ENCODE measurements at regions not wholly inside any gene's neighbourhood (a gene's known extent, or its start where the extent isn't known, plus 50 kb on each side); places are given as distances from the start of the nearest gene placed in this dataset.

- H3K4me3 ChIP-seq (ENCODE audit: low read length): no peak overlapping the region
- H3K4me1 ChIP-seq (ENCODE audit: control insufficient read depth, insufficient read depth, low read length): no peaks in the 10 kb centered on the region
- no peak overlapping the region for H3K27ac ChIP-seq (ENCODE audit: low read depth, low read length)
- no peaks in the 10 kb centered on the region for H3K27me3 ChIP-seq (ENCODE audit: control insufficient read depth, insufficient read depth, low read length)
- H3K9ac ChIP-seq (ENCODE audit: low read length): no peak overlapping the region
- no peaks in the 10 kb centered on the region for H3K36me3 ChIP-seq (ENCODE audit: control insufficient read depth, insufficient read depth, low read length)
Observed at GRCh38 chr1:56050911-56051310, 528.5 kb downstream of the PLPP3 start.

GRCh38 chr1:56045477-56045876 lies 533.9 kb downstream of the PLPP3 start:
- Histone ChIP-seq H3K9ac (ENCODE audit: low read length) (no peak overlapping the region), H3K27me3 (ENCODE audit: control insufficient read depth, insufficient read depth, low read length) (no peaks in the 10 kb centered on the region), H3K36me3 (ENCODE audit: control insufficient read depth, insufficient read depth, low read length) (no peaks in the 10 kb centered on the region), H3K4me1 (ENCODE audit: control insufficient read depth, insufficient read depth, low read length) (no peaks in the 10 kb centered on the region), H3K4me3 (ENCODE audit: low read length) (no peak overlapping the region), H3K27ac (ENCODE audit: low read depth, low read length) (no peak overlapping the region)

- Histone ChIP-seq H3K27ac (ENCODE audit: low read depth, low read length) (no peak overlapping the region), H3K9ac (ENCODE audit: low read length) (no peak overlapping the region)
Observed at GRCh38 chr1:56045062-56045461, 534.3 kb downstream of the PLPP3 start.

GRCh38 chr1:56036479-56036878 lies 542.9 kb downstream of the PLPP3 start:
- no peak overlapping the region for H3K27ac ChIP-seq (ENCODE audit: low read depth, low read length)
- H3K27me3 ChIP-seq (ENCODE audit: control insufficient read depth, insufficient read depth, low read length): no peaks in the 10 kb centered on the region

More at GRCh38 chr1:56045062-56045461, 534.3 kb downstream of the PLPP3 start:
- Histone ChIP-seq H3K4me1 (ENCODE audit: control insufficient read depth, insufficient read depth, low read length) (no peaks in the 10 kb centered on the region), H3K36me3 (ENCODE audit: control insufficient read depth, insufficient read depth, low read length) (no peaks in the 10 kb centered on the region), H3K27me3 (ENCODE audit: control insufficient read depth, insufficient read depth, low read length) (no peaks in the 10 kb centered on the region), H3K4me3 (ENCODE audit: low read length) (no peak overlapping the region)

GRCh38 chr1:56034847-56035481 lies 544.4 kb downstream of the PLPP3 start:
- no peaks in the 10 kb centered on the region for H3K27me3 ChIP-seq (ENCODE audit: control insufficient read depth, insufficient read depth, low read length)
- H3K36me3 ChIP-seq (ENCODE audit: control insufficient read depth, insufficient read depth, low read length): no peaks in the 10 kb centered on the region
- H3K4me1 ChIP-seq (ENCODE audit: control insufficient read depth, insufficient read depth, low read length): no peaks in the 10 kb centered on the region
- H3K4me3 ChIP-seq (ENCODE audit: low read length): no peak overlapping the region
- no peak overlapping the region for H3K9ac ChIP-seq (ENCODE audit: low read length)
- no peak overlapping the region for H3K27ac ChIP-seq (ENCODE audit: low read depth, low read length)

More at GRCh38 chr1:56036479-56036878, 542.9 kb downstream of the PLPP3 start:
- Histone ChIP-seq H3K4me3 (ENCODE audit: low read length) (no peak overlapping the region), H3K4me1 (ENCODE audit: control insufficient read depth, insufficient read depth, low read length) (no peaks in the 10 kb centered on the region), H3K36me3 (ENCODE audit: control insufficient read depth, insufficient read depth, low read length) (no peaks in the 10 kb centered on the region), H3K9ac (ENCODE audit: low read length) (no peak overlapping the region)

GRCh38 chr1:56034222-56034621 lies 545.1 kb downstream of the PLPP3 start:
- no peaks in the 10 kb centered on the region for H3K27me3 ChIP-seq (ENCODE audit: control insufficient read depth, insufficient read depth, low read length)
- H3K9ac ChIP-seq (ENCODE audit: low read length): no peak overlapping the region
- H3K4me3 ChIP-seq (ENCODE audit: low read length): no peak overlapping the region
- no peak overlapping the region for H3K27ac ChIP-seq (ENCODE audit: low read depth, low read length)
- H3K36me3 ChIP-seq (ENCODE audit: control insufficient read depth, insufficient read depth, low read length): no peaks in the 10 kb centered on the region
- H3K4me1 ChIP-seq (ENCODE audit: control insufficient read depth, insufficient read depth, low read length): no peaks in the 10 kb centered on the region

GRCh38 chr1:56033321-56034037 lies 545.9 kb downstream of the PLPP3 start:
- no peaks in the 10 kb centered on the region for H3K4me1 ChIP-seq (ENCODE audit: control insufficient read depth, insufficient read depth, low read length)
- H3K27me3 ChIP-seq (ENCODE audit: control insufficient read depth, insufficient read depth, low read length): no peaks in the 10 kb centered on the region
- no peak overlapping the region for H3K9ac ChIP-seq (ENCODE audit: low read length)
- H3K36me3 ChIP-seq (ENCODE audit: control insufficient read depth, insufficient read depth, low read length): no peaks in the 10 kb centered on the region
- H3K27ac ChIP-seq (ENCODE audit: low read depth, low read length): no peak overlapping the region
- no peak overlapping the region for H3K4me3 ChIP-seq (ENCODE audit: low read length)

GRCh38 chr1:56032096-56032676 lies 547.2 kb downstream of the PLPP3 start:
- Histone ChIP-seq H3K4me3 (ENCODE audit: low read length) (no peak overlapping the region), H3K4me1 (ENCODE audit: control insufficient read depth, insufficient read depth, low read length) (no peaks in the 10 kb centered on the region), H3K27me3 (ENCODE audit: control insufficient read depth, insufficient read depth, low read length) (no peaks in the 10 kb centered on the region), H3K36me3 (ENCODE audit: control insufficient read depth, insufficient read depth, low read length) (no peaks in the 10 kb centered on the region), H3K27ac (ENCODE audit: low read depth, low read length) (no peak overlapping the region), H3K9ac (ENCODE audit: low read length) (no peak overlapping the region)

GRCh38 chr1:56031001-56031400 lies 548.4 kb downstream of the PLPP3 start:
- H3K36me3 ChIP-seq (ENCODE audit: control insufficient read depth, insufficient read depth, low read length): no peaks in the 10 kb centered on the region
- no peaks in the 10 kb centered on the region for H3K4me1 ChIP-seq (ENCODE audit: control insufficient read depth, insufficient read depth, low read length)
- H3K27me3 ChIP-seq (ENCODE audit: control insufficient read depth, insufficient read depth, low read length): no peaks in the 10 kb centered on the region
- no peak overlapping the region for H3K9ac ChIP-seq (ENCODE audit: low read length)
- no peak overlapping the region for H3K4me3 ChIP-seq (ENCODE audit: low read length)
- no peak overlapping the region for H3K27ac ChIP-seq (ENCODE audit: low read depth, low read length)

- Histone ChIP-seq H3K9ac (ENCODE audit: low read length) (no peak overlapping the region), H3K27ac (ENCODE audit: low read depth, low read length) (no peak overlapping the region), H3K27me3 (ENCODE audit: control insufficient read depth, insufficient read depth, low read length) (no peaks in the 10 kb centered on the region), H3K4me3 (ENCODE audit: low read length) (no peak overlapping the region), H3K36me3 (ENCODE audit: control insufficient read depth, insufficient read depth, low read length) (no peaks in the 10 kb centered on the region), H3K4me1 (ENCODE audit: control insufficient read depth, insufficient read depth, low read length) (no peaks in the 10 kb centered on the region)
Observed at GRCh38 chr1:56029319-56030003, 549.9 kb downstream of the PLPP3 start.

GRCh38 chr1:56028911-56029310 lies 550.5 kb downstream of the PLPP3 start:
- Histone ChIP-seq H3K4me3 (ENCODE audit: low read length) (no peak overlapping the region), H3K4me1 (ENCODE audit: control insufficient read depth, insufficient read depth, low read length) (no peaks in the 10 kb centered on the region), H3K27ac (ENCODE audit: low read depth, low read length) (no peak overlapping the region), H3K27me3 (ENCODE audit: control insufficient read depth, insufficient read depth, low read length) (no peaks in the 10 kb centered on the region), H3K36me3 (ENCODE audit: control insufficient read depth, insufficient read depth, low read length) (no peaks in the 10 kb centered on the region), H3K9ac (ENCODE audit: low read length) (no peak overlapping the region)

- H3K4me3 ChIP-seq (ENCODE audit: low read length): no peak overlapping the region
- H3K27ac ChIP-seq (ENCODE audit: low read depth, low read length): no peak overlapping the region
- no peaks in the 10 kb centered on the region for H3K4me1 ChIP-seq (ENCODE audit: control insufficient read depth, insufficient read depth, low read length)
- no peak overlapping the region for H3K9ac ChIP-seq (ENCODE audit: low read length)
- H3K36me3 ChIP-seq (ENCODE audit: control insufficient read depth, insufficient read depth, low read length): no peaks in the 10 kb centered on the region
- H3K27me3 ChIP-seq (ENCODE audit: control insufficient read depth, insufficient read depth, low read length): no peaks in the 10 kb centered on the region
Observed at GRCh38 chr1:56028244-56028643, 551.1 kb downstream of the PLPP3 start.

Data from rectal smooth muscle tissue (tissue), 1 donor.